HCT116 (cell line): ENCODE measurements at regions not wholly inside any gene's neighbourhood (a gene's known extent, or its start where the extent isn't known, plus 50 kb on each side); places are given as distances from the start of the nearest gene placed in this dataset.
A peak's percentile ranks its signal among the peaks of the same experiment; 100 is the strongest.

Experiments used
- ATAC-seq: fragments of 200-7000 bp; cut with Tn5 transposase; 2 replicates; pipeline ENCODE4 v1.9.1; 2020; ENCODE audit warnings: mild to moderate bottlenecking, moderate library complexity
- BruUV-seq: library from RNA; stranded (reverse); fragments of 400-500 nt; replicated peaks from 2 replicates; lab custom pipeline; 2021; lab: Mats Ljungman, UMichigan
- CTCF ChIA-PET: fragments of 300-600 bp; sonication (Branson Sonifier 250); formaldehyde crosslinking; loops from one replicate; lab custom pipeline; 2021; ENCODE audit warnings: antibody characterized with exemption; lab: Charles Lee
- POLR2A ChIA-PET: fragments of 300-600, 350-600 bp; sonication (Branson Sonifier 250); formaldehyde crosslinking; loops from one replicate; lab custom pipeline; 2021; ENCODE audit warnings: antibody characterized with exemption; lab: Charles Lee
- RAD21 ChIA-PET, 2 experiments: fragments of 300-600 bp; sonication (Branson Sonifier 250); formaldehyde crosslinking; loops; one replicate each; lab custom pipeline; 2023; ENCODE audit warnings: low total read pairs in 2 of 2; ENCODE audit not compliant: uncharacterized antibody in 2 of 2, unreplicated experiment in 2 of 2, low non-redundant PET in 1 of 2; lab: Charles Lee
- DNase-seq: peaks from one replicate; pipeline ENCODE4 v3.0.0-alpha.2; 2010; ENCODE audit warnings: low read depth, low spot score
- H2AFZ ChIP-seq: fragments of 200-600 bp; shearing (Covaris generic), sonication (generic); 2 replicates; pipeline ENCODE4 v1.6.1; 2017; ENCODE audit warnings: low read depth, mixed run types, mixed read lengths, antibody characterized with exemption, low read length; ENCODE audit not compliant: poor library complexity, severe bottlenecking
- H3K27ac ChIP-seq: 2 replicates; pipeline ENCODE4 v1.5.1; 2012; ENCODE audit warnings: low read depth, low read length
- H3K27me3 ChIP-seq: fragments of 200-600 bp; sonication (generic); 2 replicates; pipeline ENCODE4 v1.6.1; 2016; ENCODE audit warnings: mixed run types, low read length, mixed read lengths; ENCODE audit not compliant: insufficient read depth
- H3K36me3 ChIP-seq, 2 experiments: fragments of 200-500 bp in 1 of 2; fragments of 200-600 bp in 1 of 2; sonication (Bioruptor generic) in 1 of 2; sonication (generic) in 1 of 2; 2 replicates each; pipeline versions ENCODE4 v1.5.1 to v1.6.1; 2014 to 2016; ENCODE audit warnings: low read length in 2 of 2, inconsistent platforms in 1 of 2, mixed read lengths in 1 of 2, mixed run types in 1 of 2; ENCODE audit not compliant: insufficient read depth in 2 of 2, control insufficient read depth in 1 of 2
- H3K4me1 ChIP-seq, 2 experiments: fragments of 200-600 bp in 1 of 2; sonication (generic) in 1 of 2; 2 replicates each; pipeline versions ENCODE4 v1.5.1 to v1.6.1; 2012 to 2017; ENCODE audit warnings: low read length in 2 of 2, inconsistent platforms in 1 of 2, mild to moderate bottlenecking in 1 of 2, mixed read lengths in 1 of 2, mixed run types in 1 of 2, moderate library complexity in 1 of 2; ENCODE audit not compliant: insufficient read depth in 2 of 2, control insufficient read depth in 1 of 2
- H3K4me2 ChIP-seq: fragments of 200-600 bp; sonication (generic); 2 replicates; pipeline ENCODE4 v1.6.1; 2017; ENCODE audit warnings: mixed run types, low read length, mixed read lengths
- H3K4me3 ChIP-seq, 2 experiments: fragments of 200-600 bp in 1 of 2; sonication (generic) in 1 of 2; replicated peaks in 1 of 2; 2 replicates each; pipeline ENCODE4 v1.5.1; 2011 to 2016; ENCODE audit warnings: low read length in 2 of 2, control low read depth in 1 of 2, low read depth in 1 of 2, mild to moderate bottlenecking in 1 of 2, mixed read lengths in 1 of 2, mixed run types in 1 of 2
- H3K79me2 ChIP-seq: fragments of 200-600 bp; sonication (generic); 2 replicates; pipeline ENCODE4 v1.6.1; 2017; ENCODE audit warnings: mild to moderate bottlenecking, mixed run types, low read length, moderate library complexity, mixed read lengths; ENCODE audit not compliant: insufficient read depth
- H3K9ac ChIP-seq: fragments of 200-600 bp; sonication (generic); 2 replicates; pipeline ENCODE4 v1.6.1; 2016; ENCODE audit warnings: low read length, mixed read lengths
- H3K9me2 ChIP-seq: fragments of 200-600 bp; sonication (generic), shearing (Covaris generic); 2 replicates; pipeline ENCODE4 v1.6.1; 2017; ENCODE audit warnings: mixed run types, mild to moderate bottlenecking, moderate library complexity; ENCODE audit not compliant: insufficient read depth
- H3K9me3 ChIP-seq, 2 experiments: fragments of 200-500 bp in 1 of 2; fragments of 200-600 bp in 1 of 2; sonication (Bioruptor generic) in 1 of 2; sonication (generic) in 1 of 2; 2 replicates each; pipeline ENCODE4 v1.6.1; 2014 to 2017; ENCODE audit warnings: low read length in 2 of 2, mixed read lengths in 2 of 2, inconsistent platforms in 1 of 2, low read depth in 1 of 2, mild to moderate bottlenecking in 1 of 2, mixed run types in 1 of 2, moderate library complexity in 1 of 2; ENCODE audit not compliant: control insufficient read depth in 1 of 2, insufficient read depth in 1 of 2
- H4K20me1 ChIP-seq: fragments of 200-600 bp; sonication (generic), shearing (Covaris generic); 2 replicates; pipeline ENCODE4 v1.6.1; 2017; ENCODE audit warnings: mixed run types, mild to moderate bottlenecking, moderate library complexity; ENCODE audit not compliant: insufficient read depth
- CBX3 ChIP-seq: IDR thresholded peaks from 2 replicates; pipeline ENCODE4 v1.6.1; 2012; ENCODE audit warnings: low read depth
- CEBPB ChIP-seq: IDR thresholded peaks from 2 replicates; pipeline ENCODE4 v1.6.1; 2012; ENCODE audit warnings: low read depth
- EGR1 ChIP-seq: IDR thresholded peaks from 2 replicates; pipeline ENCODE4 v1.6.1; 2012; ENCODE audit warnings: low read depth
- EZH2 ChIP-seq: fragments of 200-600 bp; sonication (generic); IDR thresholded peaks from 2 replicates; pipeline ENCODE4 v1.6.1; 2017; ENCODE audit warnings: antibody characterized with exemption, mixed run types
- EZH2phosphoT487 ChIP-seq: fragments of 200-600 bp; IDR thresholded peaks from 2 replicates; pipeline ENCODE4 v1.6.1; 2018; ENCODE audit warnings: antibody characterized with exemption, borderline replicate concordance
- POLR2AphosphoS5 ChIP-seq: IDR thresholded peaks from 2 replicates; pipeline ENCODE4 v1.6.1; 2011; ENCODE audit warnings: mild to moderate bottlenecking, low read depth, low read length, moderate library complexity
- RAD21 ChIP-seq: IDR thresholded peaks from 2 replicates; pipeline ENCODE4 v1.6.1; 2012; ENCODE audit warnings: low read depth, mild to moderate bottlenecking
- SIN3A ChIP-seq: IDR thresholded peaks from 2 replicates; pipeline ENCODE4 v1.6.1; 2012; ENCODE audit warnings: low read depth
- SP1 ChIP-seq: IDR thresholded peaks from 2 replicates; pipeline ENCODE4 v1.6.1; 2012; ENCODE audit warnings: low read depth
- ZFX ChIP-seq: fragments of 450-650 bp; IDR thresholded peaks from 2 replicates; pipeline ENCODE4 v1.6.1; 2017
- ZNF274 ChIP-seq: fragments of 200-500 bp; sonication (Bioruptor generic); IDR thresholded peaks from 2 replicates; pipeline ENCODE4 v1.6.1; 2014; ENCODE audit warnings: mild to moderate bottlenecking, low read depth, low read length, inconsistent platforms
- intact Hi-C: fragments of 100-400 bp; cut with micrococcal nuclease; formaldehyde crosslinking; loops from 2 replicates; pipeline ENCODE4 v1.10.0; 2022
- TF ChIP-seq, protein P1 (sequence below): IDR thresholded peaks from 2 replicates; pipeline ENCODE4 v1.6.1; 2012

DNA sequence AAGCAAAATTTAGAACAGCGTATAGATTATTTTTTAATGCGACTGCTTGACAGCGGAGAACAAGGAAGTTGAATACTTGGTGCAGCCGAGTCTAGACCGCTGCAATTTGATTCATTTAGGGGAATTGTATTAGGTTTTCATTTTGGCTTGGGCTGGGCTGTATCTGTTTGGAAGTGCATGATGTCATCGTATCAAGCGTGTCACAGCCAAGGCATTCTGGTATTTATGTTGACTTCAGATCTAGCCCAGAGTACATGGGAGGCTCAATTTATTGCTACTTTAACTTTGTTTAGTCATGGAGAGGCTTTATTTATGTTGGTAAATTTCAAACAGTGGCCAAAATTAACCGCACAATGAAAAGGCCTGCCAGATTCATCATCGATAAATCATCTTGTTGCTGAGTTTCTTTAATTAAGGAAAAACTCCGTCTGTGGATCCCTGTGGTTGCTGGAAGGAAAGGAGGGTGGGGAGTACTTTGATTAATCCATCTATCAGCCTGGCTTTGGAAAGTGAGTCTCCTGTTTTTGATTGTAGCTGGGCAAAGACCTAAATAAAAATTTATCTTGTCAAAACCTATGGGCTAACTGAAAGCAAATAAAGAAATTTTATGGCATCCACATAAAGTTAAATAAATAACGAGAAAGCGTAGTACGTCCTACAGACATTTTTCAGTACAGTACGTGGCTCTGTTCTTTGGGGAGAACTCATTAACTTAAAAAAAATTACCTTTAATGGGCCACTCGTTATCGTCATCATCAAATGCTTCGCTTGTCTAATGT, 230.4 kb upstream of the SPRED2 start:
- Histone ChIP-seq H3K9me3 (no peaks in the 10 kb centered on the region), H3K27me3 (no peaks in the 10 kb centered on the region), H3K79me2 (no peaks in the 10 kb centered on the region), H3K9ac (no peak overlapping the region), H3K4me2 (peak overlapping the region; percentile 15), H3K36me3 (no peaks in the 10 kb centered on the region), H3K4me1 (peaks cover 8 to 29% of the 10 kb centered on the region in 2 experiments), H3K27ac (no peak overlapping the region), H3K4me3 (no peak overlapping the region), H2AFZ (peak overlapping the region; percentile 20), H3K9me2 (no peaks in the 10 kb centered on the region), H4K20me1 (no peaks in the 10 kb centered on the region)
- ATAC-seq, result peak; percentile 40; the same call in 1 of the 2 replicates
- DNase-seq, result no peak
- CTCF ChIA-PET, result no interaction called here
- TF ChIP-seq RAD21 (no peak), POLR2AphosphoS5 (no peak), EZH2phosphoT487 (no peak), SIN3A (no peak), ZFX (no peak)
- RAD21 ChIA-PET, result no interaction called here
- POLR2A ChIA-PET, result no interaction called here
- intact Hi-C loops, result no loop called here
- no TSS peak for BruUV-seq

DNA sequence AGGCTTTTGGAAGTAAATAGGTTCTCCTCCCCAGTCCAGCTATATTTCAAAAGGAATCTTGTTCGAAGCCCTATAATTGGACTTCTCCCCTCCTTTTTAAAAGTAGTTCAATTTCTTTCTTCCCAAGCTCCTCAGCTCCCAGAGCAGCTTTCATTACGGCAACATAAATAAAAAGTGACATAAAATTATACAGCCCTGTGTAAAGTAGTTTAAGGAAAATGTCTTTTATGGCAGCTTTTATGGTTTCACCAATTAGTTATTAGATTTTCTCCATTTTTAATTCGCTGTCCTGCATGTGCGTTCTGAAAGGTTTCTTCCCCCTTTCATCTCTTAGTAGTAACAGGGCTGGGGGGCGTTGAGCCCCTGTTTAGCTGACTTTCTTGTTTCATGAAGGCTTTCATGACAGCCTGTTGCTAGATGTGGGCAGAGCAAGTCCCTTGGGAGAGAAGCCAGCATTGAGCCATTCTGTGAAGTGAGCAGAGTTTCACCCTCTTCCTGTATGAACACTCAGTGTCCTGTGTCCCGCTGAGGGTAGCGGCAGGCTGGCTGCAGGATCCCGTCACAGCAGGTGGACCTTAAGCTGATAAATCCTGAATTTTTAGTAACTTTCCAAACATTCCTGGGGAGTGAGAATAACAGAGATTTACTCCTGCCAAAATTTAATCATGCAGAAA, 229.7 kb upstream of the SPRED2 start:
- Histone ChIP-seq H3K27ac (no peak overlapping the region), H3K4me1 (peaks cover 8 to 29% of the 10 kb centered on the region in 2 experiments), H3K79me2 (no peaks in the 10 kb centered on the region), H3K27me3 (no peaks in the 10 kb centered on the region)
- TF ChIP-seq, protein P1, sequence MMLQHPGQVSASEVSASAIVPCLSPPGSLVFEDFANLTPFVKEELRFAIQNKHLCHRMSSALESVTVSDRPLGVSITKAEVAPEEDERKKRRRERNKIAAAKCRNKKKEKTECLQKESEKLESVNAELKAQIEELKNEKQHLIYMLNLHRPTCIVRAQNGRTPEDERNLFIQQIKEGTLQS, result no peak
- no peak for TF ChIP-seq CEBPB
- TF ChIP-seq SP1, result no peak
- no peak for TF ChIP-seq ZNF274
- TF ChIP-seq EZH2, result no peak
- no peak for TF ChIP-seq ZFX
- no peak for TF ChIP-seq EGR1
- TF ChIP-seq POLR2AphosphoS5, result no peak
- TF ChIP-seq CBX3, result no peak
- TF ChIP-seq, all 23 proteins: peak for 0
- no peak for DNase-seq
- Histone ChIP-seq H3K4me3 (no peak overlapping the region), H3K9me3 (no peaks in the 10 kb centered on the region), H3K4me2 (peak overlapping the region; percentile 15; the same call in 1 of the 2 replicates), H3K36me3 (no peaks in the 10 kb centered on the region), H3K9ac (no peak overlapping the region), H2AFZ (no peak overlapping the region), H4K20me1 (no peaks in the 10 kb centered on the region), H3K9me2 (no peaks in the 10 kb centered on the region)
- RAD21 ChIA-PET, result no interaction called here
- CTCF ChIA-PET, result no interaction called here
- intact Hi-C loops, result no loop called here
- no TSS peak for BruUV-seq
- POLR2A ChIA-PET, result no interaction called here
- no peak for ATAC-seq
